ENCODE measurements at regions not wholly inside any gene's neighbourhood (a gene's known extent, or its start where the extent isn't known, plus 50 kb on each side); places are given as distances from the start of the nearest gene placed in this dataset.
A peak's percentile ranks its signal among the peaks of the same experiment; 100 is the strongest.

- no peak for DNase-seq
Observed at GRCh38 chr1:217373761-217374701, 256.9 kb downstream of the GPATCH2 start.

- DNase-seq = no peak
Observed at GRCh38 chr1:217372049-217372970, 258.6 kb downstream of the GPATCH2 start.

GRCh38 chr1:217370757-217371156 lies 260.1 kb downstream of the GPATCH2 start:
- no peak for DNase-seq

GRCh38 chr1:217369996-217370551 lies 260.8 kb downstream of the GPATCH2 start:
- DNase-seq = no peak

- DNase-seq = no peak
Observed at GRCh38 chr1:217369271-217369981, 261.5 kb downstream of the GPATCH2 start.

- no peak for DNase-seq
Observed at GRCh38 chr1:217364220-217364619, 266.7 kb downstream of the GPATCH2 start.

GRCh38 chr1:217363319-217363718 lies 267.6 kb downstream of the GPATCH2 start:
- no peak for DNase-seq

- DNase-seq = no peak
Observed at GRCh38 chr1:217360510-217360909, 270.4 kb downstream of the GPATCH2 start.

- no peak for DNase-seq
Observed at GRCh38 chr1:217354895-217355294, 276.0 kb downstream of the GPATCH2 start.

- DNase-seq = no peak
Observed at GRCh38 chr1:217348960-217349664, 281.8 kb downstream of the GPATCH2 start.

- DNase-seq = no peak
Observed at GRCh38 chr1:217344712-217345111, 286.2 kb downstream of the GPATCH2 start.

- no peak for DNase-seq
Observed at GRCh38 chr1:217343907-217344306, 287.0 kb downstream of the GPATCH2 start.

- no peak for DNase-seq
Observed at GRCh38 chr1:217342105-217342504, 288.8 kb downstream of the GPATCH2 start.

- no peak for DNase-seq
Observed at GRCh38 chr1:217336724-217337123, 294.2 kb downstream of the GPATCH2 start.

GRCh38 chr1:217333939-217334338 lies 297.0 kb downstream of the GPATCH2 start:
- peak in 1 of 2 experiments; percentile 14 for DNase-seq

- no peak for DNase-seq
Observed at GRCh38 chr1:217332431-217333065, 298.3 kb downstream of the GPATCH2 start.

- DNase-seq = no peak
Observed at GRCh38 chr1:217331698-217332097, 299.2 kb downstream of the GPATCH2 start.

- DNase-seq = no peak
Observed at GRCh38 chr1:217327901-217328300, 303.0 kb downstream of the GPATCH2 start.

- no peak for DNase-seq
Observed at GRCh38 chr1:217322834-217323233, 308.1 kb downstream of the GPATCH2 start.

GRCh38 chr1:217315346-217315745 lies 315.5 kb downstream of the GPATCH2 start:
- DNase-seq = no peak

- no peak for DNase-seq
Observed at GRCh38 chr1:217313096-217313495, 317.8 kb downstream of the GPATCH2 start.
